ENCODE measurements at regions not wholly inside any gene's neighbourhood (a gene's known extent, or its start where the extent isn't known, plus 50 kb on each side); places are given as distances from the start of the nearest gene placed in this dataset.
A peak's percentile ranks its signal among the peaks of the same experiment; 100 is the strongest.

GRCh38 chr13:74597526-74597925 is 463.3 kb upstream of the KLF12 start:
- no peak overlapping the region for H3K4me3 ChIP-seq (ENCODE audit: low read length)
- no peak for DNase-seq (ENCODE audit: low read depth)
- no peak for TF ChIP-seq CTCF (IDR thresholded peaks at IDR 0.05; ENCODE audit: insufficient read depth, low read depth, low read length, missing control alignments)

DNA sequence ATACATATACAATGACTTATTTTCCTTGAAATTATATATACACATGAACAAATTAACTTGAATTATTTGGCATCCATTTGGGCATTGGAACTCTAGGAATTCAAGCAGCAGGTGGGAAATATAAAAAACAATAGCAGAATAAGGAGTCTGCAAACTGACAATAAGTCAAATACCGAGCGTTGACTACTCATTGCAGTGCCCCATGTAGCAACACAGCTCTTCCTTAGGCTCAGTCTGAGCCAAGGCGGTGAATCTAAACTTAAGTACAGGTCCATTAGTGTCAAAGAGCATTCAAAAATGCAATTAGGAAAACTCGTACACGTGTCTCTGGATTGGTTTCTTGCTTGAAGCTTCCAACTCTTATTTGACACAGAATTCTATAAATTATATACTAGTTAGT is 462.5 kb upstream of the KLF12 start:
- DNase-seq (ENCODE audit: low read depth) = no peak
- no peak for TF ChIP-seq CTCF (IDR thresholded peaks at IDR 0.05; ENCODE audit: insufficient read depth, low read depth, low read length, missing control alignments)
- no peak overlapping the region for H3K4me3 ChIP-seq (ENCODE audit: low read length)

DNA sequence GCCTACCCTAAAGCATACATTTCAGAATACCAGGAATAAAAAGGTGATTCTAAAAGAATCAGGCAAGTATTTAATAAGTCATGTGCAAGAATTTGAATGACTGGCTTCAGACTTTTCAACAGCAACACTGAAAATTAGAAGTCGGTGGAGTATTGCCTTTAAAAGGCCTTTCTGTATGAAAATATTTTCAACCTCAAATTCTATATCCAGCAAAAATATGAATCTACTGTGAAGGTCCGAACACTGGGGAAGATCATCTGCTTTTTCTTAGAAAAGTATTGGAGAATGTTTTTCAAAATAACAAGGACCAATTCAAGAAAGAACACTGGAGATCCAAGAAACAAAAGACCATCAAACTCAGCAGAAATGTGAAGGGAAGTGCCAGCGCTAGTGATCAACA is 459.5 kb upstream of the KLF12 start:
- TF ChIP-seq CTCF (IDR thresholded peaks at IDR 0.05; ENCODE audit: insufficient read depth, low read depth, low read length, missing control alignments) = no peak
- DNase-seq (ENCODE audit: low read depth) = no peak
- H3K4me3 ChIP-seq (ENCODE audit: low read length) = no peak overlapping the region

DNA sequence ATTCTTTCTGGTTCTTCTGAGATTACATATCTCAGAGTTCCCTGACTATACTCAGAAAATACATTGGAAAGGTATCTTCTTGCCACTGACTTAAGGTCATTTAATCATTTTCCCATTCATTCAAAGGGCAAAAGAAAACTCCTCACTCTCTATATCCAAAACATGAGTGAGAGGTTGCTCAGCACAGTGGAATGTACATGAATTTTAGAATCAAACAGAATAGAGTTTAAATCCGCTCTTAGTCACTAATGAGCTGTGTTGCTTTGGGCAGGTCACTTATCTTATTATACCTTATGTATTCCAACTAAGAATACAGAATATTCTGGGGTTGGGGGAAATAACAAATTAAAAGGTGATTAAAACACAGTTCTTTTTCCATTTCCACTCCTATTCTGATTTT is 452.6 kb upstream of the KLF12 start:
- no peak for TF ChIP-seq CTCF (IDR thresholded peaks at IDR 0.05; ENCODE audit: insufficient read depth, low read depth, low read length, missing control alignments)
- H3K4me3 ChIP-seq (ENCODE audit: low read length) = no peak overlapping the region
- DNase-seq (ENCODE audit: low read depth) = peak; percentile 14

DNA sequence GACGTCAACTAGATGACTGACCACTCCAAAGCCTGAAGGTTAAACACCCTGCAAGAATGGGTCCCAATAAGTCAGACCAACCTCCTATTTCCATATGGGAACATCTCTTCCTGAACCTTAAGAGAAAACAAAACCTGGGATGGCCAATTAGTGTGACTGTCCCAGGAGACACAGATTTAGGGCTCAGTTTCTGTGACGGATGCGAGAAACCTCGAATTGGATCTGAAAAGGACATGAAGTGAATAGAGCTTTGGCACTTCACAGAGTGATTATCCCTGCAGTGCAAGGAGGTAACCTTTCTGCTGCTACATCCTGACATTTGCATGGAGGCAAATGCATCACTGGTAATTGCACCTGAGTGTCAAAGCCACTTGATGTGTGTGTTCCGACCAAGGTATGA is 442.2 kb upstream of the KLF12 start:
- no peak for DNase-seq (ENCODE audit: low read depth)
- TF ChIP-seq CTCF (IDR thresholded peaks at IDR 0.05; ENCODE audit: insufficient read depth, low read depth, low read length, missing control alignments) = no peak
- H3K4me3 ChIP-seq (ENCODE audit: low read length) = no peak overlapping the region

GRCh38 chr13:74575729-74576125 is 441.5 kb upstream of the KLF12 start:
- DNase-seq (ENCODE audit: low read depth) = peak; percentile 47
- TF ChIP-seq CTCF (IDR thresholded peaks at IDR 0.05; ENCODE audit: insufficient read depth, low read depth, low read length, missing control alignments) = no peak
- peak overlapping the region; percentile 31 for H3K4me3 ChIP-seq (ENCODE audit: low read length)

- TF ChIP-seq CTCF (IDR thresholded peaks at IDR 0.05; ENCODE audit: insufficient read depth, low read depth, low read length, missing control alignments) = no peak
- H3K4me3 ChIP-seq (ENCODE audit: low read length) = peak overlapping the region; percentile 31
Measured at GRCh38 chr13:74574964-74575728, 440.9 kb upstream of the KLF12 start.

More at GRCh38 chr13:74574964-74575728, 440.9 kb upstream of the KLF12 start:
- DNase-seq (ENCODE audit: low read depth) = no peak
